Activated CD8-positive, alpha-beta T cell treated with anti-CD3 and anti-CD28 coated beads for 36 hours (primary cell): ENCODE measurements at regions not wholly inside any gene's neighbourhood (a gene's known extent, or its start where the extent isn't known, plus 50 kb on each side); places are given as distances from the start of the nearest gene placed in this dataset.

Experiments
- ATAC-seq: fragments of 200-7000 bp; cut with Tn5 transposase; one replicate; pipeline ENCODE4 v1.10.0; 2021; ENCODE audit warnings: mild to moderate bottlenecking, moderate library complexity
- CTCF ChIA-PET: fragments of 350-600 bp; sonication (Branson Sonifier 250); formaldehyde crosslinking; loops from one replicate; lab custom pipeline; 2021; ENCODE audit warnings: antibody characterized with exemption; lab: Charles Lee
- POLR2A ChIA-PET: fragments of 350-600 bp; sonication (Branson Sonifier 250); formaldehyde crosslinking; loops from one replicate; lab custom pipeline; 2021; ENCODE audit warnings: antibody characterized with exemption; lab: Charles Lee
- DNase-seq: peaks from one replicate; pipeline ENCODE4 v3.0.0-alpha.2; 2020
- H3K27ac Mint-ChIP-seq: one replicate; pipeline ENCODE4 v1.8.0; 2021; ENCODE audit warnings: mild to moderate bottlenecking, mixed read lengths
- H3K27me3 Mint-ChIP-seq: one replicate; pipeline ENCODE4 v1.8.0; 2021; ENCODE audit warnings: mixed read lengths
- H3K36me3 Mint-ChIP-seq: one replicate; pipeline ENCODE4 v1.8.0; 2021; ENCODE audit warnings: low read depth, mixed read lengths
- H3K4me1 Mint-ChIP-seq: one replicate; pipeline ENCODE4 v1.8.0; 2021; ENCODE audit warnings: low read depth, mixed read lengths
- H3K4me3 Mint-ChIP-seq: one replicate; pipeline ENCODE4 v1.8.0; 2021; ENCODE audit warnings: mild to moderate bottlenecking, moderate library complexity, mixed read lengths
- H3K9me3 Mint-ChIP-seq: one replicate; pipeline ENCODE4 v1.8.0; 2021; ENCODE audit warnings: mixed read lengths
- intact Hi-C: fragments of 100-400 bp; cut with micrococcal nuclease; formaldehyde crosslinking; loops from one replicate; pipeline ENCODE4 v1.10.0; 2022
- TF ChIP-seq, protein P1 (sequence below): fragments of 200-600 bp; IDR thresholded peaks from one replicate; pipeline ENCODE4 v1.8.0; 2022; ENCODE audit warnings: antibody characterized with exemption, mild to moderate bottlenecking

DNA sequence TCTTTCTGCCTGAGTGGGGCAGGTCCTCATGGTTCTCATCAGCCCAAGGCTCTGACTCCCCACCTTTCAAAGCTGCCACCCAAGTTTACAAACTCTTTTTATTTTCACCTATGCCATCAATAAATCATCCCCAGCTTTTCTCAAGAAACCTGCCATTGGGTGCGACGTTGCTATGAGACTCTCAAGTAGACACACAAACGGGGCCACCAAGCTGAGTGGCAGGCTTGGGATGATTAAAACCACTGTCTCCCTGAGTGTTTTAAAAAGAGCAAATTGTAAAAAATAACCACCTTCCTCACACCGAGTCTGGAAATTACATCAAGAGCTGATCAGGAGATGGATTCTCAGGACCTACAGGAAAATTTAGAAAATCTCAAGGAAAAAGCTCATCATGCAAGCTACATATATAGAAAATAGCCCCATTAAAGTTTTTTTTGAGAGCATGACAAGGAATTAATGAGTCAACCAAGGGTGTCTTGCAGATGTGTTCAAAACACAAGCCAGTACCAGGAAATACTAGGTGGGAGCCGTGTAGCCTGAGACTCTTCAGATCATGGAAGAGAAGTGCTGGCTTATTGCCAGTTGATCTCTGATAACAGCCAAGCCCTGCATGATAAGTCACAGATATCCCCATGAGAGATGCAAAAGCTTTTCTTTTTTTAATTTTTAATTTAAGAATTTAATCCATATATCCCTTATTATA is 158.4 kb upstream of the BACE2 start:
- intact Hi-C loops = no loop called here
- H3K27ac Mint-ChIP-seq = no peak overlapping the region
- no peak overlapping the region for H3K4me3 Mint-ChIP-seq
- no peaks in the 10 kb centered on the region for H3K9me3 Mint-ChIP-seq
- no peaks in the 10 kb centered on the region for H3K4me1 Mint-ChIP-seq
- ATAC-seq (no peak), DNase-seq (no peak)
- ChIA-PET CTCF (no interaction called here), POLR2A (no interaction called here)
- TF ChIP-seq, protein P1, sequence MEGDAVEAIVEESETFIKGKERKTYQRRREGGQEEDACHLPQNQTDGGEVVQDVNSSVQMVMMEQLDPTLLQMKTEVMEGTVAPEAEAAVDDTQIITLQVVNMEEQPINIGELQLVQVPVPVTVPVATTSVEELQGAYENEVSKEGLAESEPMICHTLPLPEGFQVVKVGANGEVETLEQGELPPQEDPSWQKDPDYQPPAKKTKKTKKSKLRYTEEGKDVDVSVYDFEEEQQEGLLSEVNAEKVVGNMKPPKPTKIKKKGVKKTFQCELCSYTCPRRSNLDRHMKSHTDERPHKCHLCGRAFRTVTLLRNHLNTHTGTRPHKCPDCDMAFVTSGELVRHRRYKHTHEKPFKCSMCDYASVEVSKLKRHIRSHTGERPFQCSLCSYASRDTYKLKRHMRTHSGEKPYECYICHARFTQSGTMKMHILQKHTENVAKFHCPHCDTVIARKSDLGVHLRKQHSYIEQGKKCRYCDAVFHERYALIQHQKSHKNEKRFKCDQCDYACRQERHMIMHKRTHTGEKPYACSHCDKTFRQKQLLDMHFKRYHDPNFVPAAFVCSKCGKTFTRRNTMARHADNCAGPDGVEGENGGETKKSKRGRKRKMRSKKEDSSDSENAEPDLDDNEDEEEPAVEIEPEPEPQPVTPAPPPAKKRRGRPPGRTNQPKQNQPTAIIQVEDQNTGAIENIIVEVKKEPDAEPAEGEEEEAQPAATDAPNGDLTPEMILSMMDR = no peak
- H3K27me3 Mint-ChIP-seq = peaks cover 9% of the 10 kb centered on the region
- no peaks in the 10 kb centered on the region for H3K36me3 Mint-ChIP-seq

DNA sequence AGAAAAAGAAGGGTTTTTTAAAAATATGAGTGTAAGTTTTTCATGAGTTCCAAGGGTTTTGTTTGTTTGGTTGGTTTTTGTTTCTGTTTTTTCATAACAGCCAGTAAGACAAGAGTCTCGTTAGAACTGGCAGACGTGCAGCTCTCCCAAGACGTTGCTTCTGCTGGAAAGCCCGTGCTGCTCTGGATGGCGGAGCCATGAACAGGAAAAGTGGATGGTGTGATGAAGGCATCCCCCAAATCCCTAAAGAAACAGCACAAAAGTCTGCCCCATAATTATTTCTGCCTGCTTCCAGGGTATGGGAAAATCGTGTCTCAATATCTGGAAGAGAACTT is 157.9 kb upstream of the BACE2 start:
- CTCF ChIA-PET = no interaction called here
- ATAC-seq = no peak

DNA sequence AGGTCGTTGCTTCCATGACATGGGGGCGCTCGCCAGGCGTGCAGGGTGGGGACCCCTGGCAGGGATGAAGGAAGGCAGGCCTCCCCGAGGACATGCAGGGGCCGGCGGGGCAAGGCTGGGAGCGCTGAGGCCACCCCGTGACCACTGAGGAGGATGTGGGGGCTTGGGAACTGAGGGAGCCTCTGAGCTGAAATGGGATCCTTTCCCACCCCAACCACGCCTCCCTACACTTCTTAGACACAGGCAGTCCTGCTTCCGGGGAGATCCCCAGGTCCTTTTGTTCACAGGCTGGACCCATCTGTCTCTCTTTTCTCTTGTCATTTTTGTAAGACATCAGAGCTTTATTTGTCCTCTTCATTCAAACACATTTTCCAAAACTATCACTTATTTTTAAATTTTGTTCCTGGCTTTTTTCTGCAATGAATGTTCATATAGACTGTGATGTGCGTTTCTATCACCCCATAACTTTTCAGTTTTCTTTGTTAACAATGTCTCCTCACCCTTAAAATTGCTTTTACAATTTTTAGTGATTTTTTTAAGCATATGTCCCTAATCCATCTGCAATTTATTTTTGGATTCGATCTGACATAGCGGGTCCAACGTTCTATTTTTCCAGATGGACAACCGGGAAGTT is 156.7 kb upstream of the BACE2 start:
- no peak overlapping the region for H3K4me3 Mint-ChIP-seq
- H3K4me1 Mint-ChIP-seq = no peaks in the 10 kb centered on the region
- H3K9me3 Mint-ChIP-seq = no peaks in the 10 kb centered on the region
- H3K36me3 Mint-ChIP-seq = no peaks in the 10 kb centered on the region
- DNase-seq (no peak), ATAC-seq (no peak)
- TF ChIP-seq, protein P1 = no peak
- POLR2A ChIA-PET = no interaction called here
- no peak overlapping the region for H3K27ac Mint-ChIP-seq
- H3K27me3 Mint-ChIP-seq = peaks cover 9% of the 10 kb centered on the region
- CTCF ChIA-PET = no interaction called here
- intact Hi-C loops = no loop called here

More for the DNA sequence above, 157.9 kb upstream of the BACE2 start:
- H3K27ac Mint-ChIP-seq = no peak overlapping the region
- intact Hi-C loops = no loop called here
- no peaks in the 10 kb centered on the region for H3K36me3 Mint-ChIP-seq
- no peaks in the 10 kb centered on the region for H3K4me1 Mint-ChIP-seq
- TF ChIP-seq, protein P1 = no peak
- peaks cover 9% of the 10 kb centered on the region for H3K27me3 Mint-ChIP-seq
- H3K9me3 Mint-ChIP-seq = no peaks in the 10 kb centered on the region
- H3K4me3 Mint-ChIP-seq = no peak overlapping the region
- no peak for DNase-seq
- POLR2A ChIA-PET = no interaction called here

DNA sequence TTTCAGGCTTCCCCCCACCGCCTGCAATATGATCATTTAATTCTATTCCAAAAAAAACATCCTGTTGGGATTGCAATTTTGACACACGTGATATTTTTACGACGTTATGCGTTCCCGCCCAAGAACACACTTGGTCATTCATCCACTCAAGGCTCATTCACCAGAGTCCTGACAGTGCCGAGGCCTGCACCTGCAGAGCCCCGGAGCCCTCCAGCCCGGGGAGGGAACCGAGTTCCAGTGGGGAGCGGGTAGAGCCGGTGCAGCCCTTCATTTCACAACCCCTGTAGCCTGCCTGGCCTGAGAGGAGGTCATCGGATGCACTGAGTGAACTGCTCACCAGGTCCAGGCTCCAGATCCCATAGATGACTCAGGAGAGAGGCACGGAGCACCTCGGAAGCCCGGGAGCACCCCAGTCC is 156.0 kb upstream of the BACE2 start:
- Mint-ChIP-seq H3K27me3 (peaks cover 7% of the 10 kb centered on the region), H3K4me3 (no peak overlapping the region), H3K9me3 (no peaks in the 10 kb centered on the region), H3K4me1 (no peaks in the 10 kb centered on the region), H3K27ac (no peak overlapping the region), H3K36me3 (no peaks in the 10 kb centered on the region)
- DNase-seq (no peak), ATAC-seq (no peak)
- ChIA-PET POLR2A (no interaction called here), CTCF (no interaction called here)
- intact Hi-C loops = no loop called here
- TF ChIP-seq, protein P1 = no peak

DNA sequence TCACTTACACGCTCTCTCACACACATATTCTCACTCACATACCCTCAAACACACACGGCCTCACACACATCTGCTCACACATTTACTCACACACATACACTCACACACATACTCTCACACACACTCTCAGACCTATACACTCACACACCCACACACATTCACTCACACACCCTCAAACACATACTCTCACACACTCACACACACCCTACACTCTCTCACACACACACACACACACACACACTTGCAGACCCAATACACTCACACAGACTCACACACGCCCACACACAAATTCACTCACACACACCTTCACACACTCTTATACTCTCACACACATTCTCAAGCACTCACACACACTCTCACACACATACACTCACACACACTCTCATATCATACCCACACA is 155.5 kb upstream of the BACE2 start:
- ChIA-PET POLR2A (no interaction called here), CTCF (no interaction called here)
- Mint-ChIP-seq H3K27ac (no peak overlapping the region), H3K4me3 (no peak overlapping the region), H3K27me3 (peaks cover 7% of the 10 kb centered on the region), H3K9me3 (no peaks in the 10 kb centered on the region), H3K4me1 (no peaks in the 10 kb centered on the region), H3K36me3 (no peaks in the 10 kb centered on the region)
- no peak for ATAC-seq
- TF ChIP-seq, protein P1 = no peak
- no peak for DNase-seq
- intact Hi-C loops = no loop called here
